GM18873 (cell line): ENCODE measurements at regions not wholly inside any gene's neighbourhood (a gene's known extent, or its start where the extent isn't known, plus 50 kb on each side); places are given as distances from the start of the nearest gene placed in this dataset.

Source experiments
- ATAC-seq: cut with Tn5 transposase; IDR thresholded peaks from one replicate; pipeline ENCODE4 v1.9.1; 2021; ENCODE audit warnings: mild to moderate bottlenecking, moderate library complexity, moderate number of reproducible peaks; ENCODE audit not compliant: unreplicated experiment, low FRiP score

DNA sequence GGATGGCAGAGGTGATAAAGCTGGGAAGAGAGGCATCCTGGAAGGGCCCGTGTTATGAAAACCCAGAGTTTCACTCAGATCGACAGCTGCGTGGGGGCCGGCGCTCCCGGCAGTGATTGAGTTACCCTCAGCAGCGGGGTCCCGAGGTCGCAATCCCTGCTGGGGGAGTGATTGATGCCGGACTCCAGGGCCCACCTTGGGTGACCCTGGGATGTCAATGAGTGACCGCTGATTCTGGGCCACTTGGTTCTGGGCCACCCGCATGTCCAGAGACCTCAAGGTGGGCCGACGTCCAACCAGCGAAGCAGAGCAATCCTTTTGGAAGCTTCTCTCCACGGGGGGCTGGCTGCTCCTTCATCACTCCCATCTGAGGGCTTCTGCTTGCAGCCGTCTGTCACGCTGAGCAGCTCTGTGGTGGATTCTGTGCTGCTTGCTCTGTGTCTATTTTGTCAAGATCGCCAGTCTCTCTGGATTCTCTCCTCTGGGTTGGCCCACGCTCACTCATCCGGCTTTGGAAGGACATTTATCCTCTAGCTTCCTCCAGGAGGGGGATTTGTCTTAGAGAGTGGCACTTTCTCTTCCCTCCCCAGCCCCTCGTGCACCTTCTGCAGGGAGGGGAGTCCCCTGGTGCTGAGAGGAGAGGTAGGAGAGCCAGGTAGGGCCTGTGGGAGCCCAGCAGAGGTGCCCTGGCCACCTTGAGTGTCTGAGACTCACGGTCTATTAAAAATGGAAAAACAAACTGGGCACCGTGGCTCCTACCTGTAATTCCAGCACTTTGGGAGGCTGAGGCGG is 110.9 kb upstream of the C1orf174 start:
- ATAC-seq, result no peak

DNA sequence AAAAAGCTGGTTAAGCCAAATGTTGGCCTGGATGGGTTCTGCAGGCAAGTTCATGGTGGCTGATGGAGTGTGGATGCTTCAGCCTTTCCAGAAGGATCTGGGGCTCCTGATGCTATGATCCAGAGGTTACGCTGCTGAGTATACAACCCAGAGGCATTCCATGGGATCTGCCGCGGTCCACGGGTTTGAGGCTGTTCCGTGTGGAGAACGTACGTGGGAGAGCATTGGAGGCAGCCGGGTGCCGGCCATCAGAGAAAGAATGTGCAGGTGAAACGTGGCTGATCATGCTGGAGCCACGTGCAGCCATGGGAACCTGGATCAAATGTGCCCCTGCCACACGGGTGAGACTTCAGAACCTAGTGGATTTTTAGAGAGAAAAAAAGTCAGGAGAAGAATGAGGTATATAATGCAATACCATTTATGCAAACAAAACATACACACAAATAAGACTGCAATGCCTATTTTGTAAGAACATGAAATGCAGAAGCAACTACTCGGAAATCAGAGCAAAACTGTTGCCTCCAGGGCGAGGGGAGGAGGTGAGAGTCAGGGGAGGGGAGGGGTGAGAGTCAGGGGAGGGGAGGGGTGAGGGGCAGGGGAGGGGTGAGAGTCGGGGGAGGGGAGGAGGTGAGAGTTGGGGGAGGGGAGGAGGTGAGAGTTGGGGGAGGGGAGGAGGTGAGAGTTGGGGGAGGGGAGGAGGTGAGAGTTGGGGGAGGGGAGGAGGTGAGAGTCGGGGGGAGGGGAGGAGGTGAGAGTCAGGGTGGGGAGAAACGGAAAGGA is 116.5 kb upstream of the C1orf174 start:
- ATAC-seq, result no peak

GRCh38 chr1:4017636-4018365 is 117.7 kb upstream of the C1orf174 start:
- ATAC-seq, result no peak

DNA sequence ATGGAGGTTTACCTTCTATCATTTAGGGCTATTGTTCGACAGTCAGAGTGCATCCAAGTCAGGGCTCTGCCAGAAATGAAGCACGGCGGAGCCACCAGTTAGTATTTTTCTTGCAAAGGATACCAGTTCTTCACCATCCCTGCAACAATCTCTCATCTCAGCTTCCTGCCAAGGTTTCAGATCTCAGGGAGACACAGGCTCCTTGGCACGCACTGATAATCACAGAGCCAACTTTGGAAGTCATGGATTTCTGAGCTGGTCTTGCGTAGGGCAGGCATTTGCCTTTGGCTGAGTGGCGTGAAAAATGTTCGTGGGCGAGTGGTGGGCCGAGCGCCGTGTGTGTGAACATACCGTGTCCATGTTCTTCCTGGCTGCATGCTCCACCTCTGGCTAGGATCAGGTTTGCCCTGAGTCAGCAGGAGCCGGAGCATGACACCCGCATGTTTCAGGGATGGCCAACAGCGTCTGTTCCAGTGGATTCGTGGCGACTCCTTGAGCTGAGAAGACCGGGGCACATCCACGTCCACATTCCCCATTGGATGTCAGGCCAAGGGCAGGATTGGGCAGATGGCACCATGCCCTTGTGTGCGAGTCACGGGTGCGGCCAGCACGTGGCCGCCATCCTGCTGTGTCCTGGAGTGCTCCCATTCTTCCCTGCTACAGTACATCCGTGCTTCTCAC is 118.5 kb upstream of the C1orf174 start:
- ATAC-seq, result no peak

DNA sequence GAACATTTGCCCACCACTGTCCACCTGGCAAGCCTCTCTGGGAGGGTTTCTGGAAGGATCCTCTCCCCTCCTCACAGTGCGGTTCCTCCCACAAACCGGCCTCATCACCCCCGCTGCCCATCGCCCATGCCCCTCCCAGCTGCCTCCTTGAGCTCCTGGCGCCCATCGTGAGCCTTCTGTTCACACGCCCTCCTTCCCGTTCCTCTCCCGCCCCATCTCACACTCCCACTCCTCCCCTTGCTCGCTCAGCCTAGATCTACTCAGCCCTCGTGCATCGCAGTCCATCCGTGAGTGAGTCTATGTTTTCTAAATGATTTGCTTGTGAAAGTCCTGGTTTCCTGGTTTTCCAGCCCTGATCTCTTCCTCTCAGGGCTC is 119.1 kb upstream of the C1orf174 start:
- ATAC-seq, result no peak

GRCh38 chr1:4019606-4020331 is 119.7 kb upstream of the C1orf174 start:
- no peak for ATAC-seq

GRCh38 chr1:4020449-4020848 is 120.4 kb upstream of the C1orf174 start:
- no peak for ATAC-seq

GRCh38 chr1:4021136-4021973 is 121.3 kb upstream of the C1orf174 start:
- ATAC-seq, result no peak

DNA sequence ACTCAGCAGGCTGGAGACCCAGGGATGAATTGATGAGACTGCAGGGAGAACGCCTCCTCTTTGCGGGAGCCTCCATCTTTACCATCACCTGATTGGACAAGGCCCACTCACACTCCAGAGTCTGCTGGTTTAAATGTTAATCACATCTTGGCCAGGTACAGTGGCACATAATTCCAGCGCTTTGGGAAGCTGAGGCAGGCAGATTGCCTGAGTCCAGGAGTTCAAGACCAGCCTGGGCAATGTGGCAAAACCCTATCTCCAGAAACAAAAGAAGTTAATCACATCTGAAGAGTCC is 121.8 kb upstream of the C1orf174 start:
- no peak for ATAC-seq

- no peak for ATAC-seq
Measured at GRCh38 chr1:4022715-4023114, 122.6 kb upstream of the C1orf174 start.

DNA sequence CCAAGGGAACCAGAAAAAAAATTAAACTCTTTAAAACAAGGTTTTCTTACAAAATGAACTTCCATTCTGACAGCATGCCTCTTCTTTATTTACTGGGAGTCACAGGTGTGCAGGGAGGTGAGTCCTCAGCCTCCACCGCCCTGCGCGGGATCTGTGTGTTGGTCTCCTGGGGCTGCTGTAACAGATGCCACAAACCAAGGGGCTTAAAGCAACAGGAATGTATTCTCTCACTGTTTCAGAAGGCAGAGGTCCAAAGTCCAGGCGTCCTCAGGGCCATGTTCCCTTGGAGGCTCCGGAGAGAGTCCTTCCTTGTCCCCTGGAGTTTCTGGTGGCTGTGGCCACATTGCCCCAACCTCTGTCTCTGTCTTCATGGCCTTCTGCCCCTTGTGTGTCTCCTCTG is 123.6 kb upstream of the C1orf174 start:
- no peak for ATAC-seq

GRCh38 chr1:4024811-4025210 is 124.7 kb upstream of the C1orf174 start:
- ATAC-seq, result no peak

DNA sequence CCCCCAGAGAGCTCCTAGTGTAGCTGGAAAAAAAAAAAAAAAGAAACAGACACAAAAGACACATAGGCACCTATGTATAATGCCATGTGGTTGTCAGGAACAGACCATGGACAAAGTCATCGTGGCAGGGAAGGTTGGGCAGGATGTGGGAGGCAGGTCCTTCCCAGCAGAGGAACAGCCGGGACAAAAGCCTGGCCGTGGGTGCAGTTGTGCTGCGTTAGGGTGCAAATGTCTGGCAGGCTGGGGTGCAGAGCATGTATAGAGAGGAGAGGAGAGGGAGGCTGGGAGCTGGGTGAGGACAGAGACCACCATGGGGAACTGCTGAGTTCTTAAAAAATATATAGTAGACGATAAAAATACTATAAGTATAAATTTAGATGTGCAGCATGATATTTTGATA is 125.7 kb upstream of the C1orf174 start:
- ATAC-seq, result no peak

DNA sequence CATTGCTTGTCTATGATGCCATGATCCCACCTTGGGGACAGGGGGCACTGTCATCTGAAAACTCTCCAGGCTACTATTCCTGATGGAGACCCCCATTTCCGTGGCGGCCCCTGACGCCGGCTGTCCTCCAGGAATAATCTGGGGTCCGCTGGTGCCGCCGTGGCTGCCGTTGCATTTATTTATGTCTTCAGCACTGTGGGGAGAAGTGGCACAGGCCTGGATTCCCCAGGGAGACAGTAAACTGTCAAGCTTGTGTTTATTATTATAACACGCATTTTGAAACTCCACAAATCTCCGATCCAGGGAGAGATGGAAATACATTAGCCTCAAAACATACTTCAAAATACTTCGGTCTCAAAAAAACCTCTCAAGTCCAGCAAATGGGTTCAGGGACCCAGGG is 126.9 kb upstream of the C1orf174 start:
- no peak for ATAC-seq

DNA sequence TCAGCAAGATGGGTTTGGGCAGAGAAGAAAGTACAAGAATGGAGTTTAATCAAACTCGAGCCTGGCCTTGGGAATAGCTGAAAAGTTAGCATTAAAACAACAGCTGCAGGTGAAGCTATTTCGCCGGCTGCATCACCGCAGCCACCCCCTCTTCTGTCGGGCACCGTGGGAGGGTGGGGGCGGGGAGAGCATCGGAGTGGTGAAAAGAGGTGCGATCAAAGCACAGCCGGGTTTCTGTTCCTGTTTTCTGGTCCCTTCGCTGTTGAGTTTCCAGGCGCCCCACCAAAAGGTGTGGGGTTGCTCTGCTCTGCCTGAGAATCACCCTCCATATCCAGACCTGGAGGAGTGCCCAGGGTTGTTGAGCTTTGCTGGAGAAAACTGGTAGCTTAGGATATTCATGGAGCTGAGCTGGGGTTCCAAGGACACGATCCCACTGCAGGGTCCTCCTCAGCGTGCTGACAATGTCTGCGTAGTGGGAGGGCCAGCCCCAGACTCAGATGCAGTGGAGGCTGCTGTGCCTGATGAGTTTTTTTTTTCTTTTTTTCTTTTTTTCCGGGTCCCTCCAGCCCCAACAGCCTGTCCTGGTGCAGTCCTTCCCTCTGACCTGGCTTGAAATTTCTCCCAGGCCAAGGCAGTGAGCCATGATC is 127.5 kb upstream of the C1orf174 start:
- ATAC-seq, result no peak

DNA sequence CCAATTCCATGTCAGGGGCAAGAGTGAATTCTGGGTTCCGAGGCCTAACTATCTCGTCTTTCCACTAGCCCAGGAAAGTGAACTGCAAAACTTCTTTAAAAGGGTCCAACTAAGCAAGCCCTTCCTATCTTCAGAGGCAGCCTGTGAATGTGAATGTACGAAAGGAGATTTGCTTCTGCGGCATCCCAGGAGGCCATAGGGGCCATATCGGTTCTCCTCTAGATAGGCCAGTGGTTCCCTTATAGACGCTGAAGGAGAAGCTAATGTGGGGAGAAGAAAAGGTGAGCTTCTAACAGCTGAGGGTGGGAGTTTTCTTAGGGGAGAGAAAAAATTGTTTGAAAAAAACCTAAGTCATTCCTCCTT is 128.0 kb upstream of the C1orf174 start:
- no peak for ATAC-seq

- ATAC-seq, result no peak
Measured at GRCh38 chr1:4029376-4029775, 129.3 kb upstream of the C1orf174 start.

DNA sequence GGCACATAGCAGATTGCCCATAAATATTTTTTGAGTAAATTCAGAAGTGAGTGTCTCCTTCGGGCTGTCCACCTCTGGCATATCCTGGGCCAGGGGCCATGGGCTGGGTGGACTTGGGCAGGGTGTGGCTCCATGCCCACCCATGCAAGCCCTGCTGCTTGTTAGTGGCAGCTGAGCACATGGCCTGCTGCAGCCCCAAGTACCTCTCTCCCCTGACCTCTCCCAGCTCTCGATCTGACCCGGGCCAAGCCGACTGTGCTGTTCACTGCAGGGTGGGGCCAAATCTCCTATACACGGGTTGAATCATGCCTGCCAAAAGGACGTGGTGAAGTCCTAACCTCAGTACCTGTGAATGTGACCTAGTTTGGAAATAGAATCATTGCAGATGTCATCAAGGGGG is 132.5 kb upstream of the C1orf174 start:
- ATAC-seq, result no peak

DNA sequence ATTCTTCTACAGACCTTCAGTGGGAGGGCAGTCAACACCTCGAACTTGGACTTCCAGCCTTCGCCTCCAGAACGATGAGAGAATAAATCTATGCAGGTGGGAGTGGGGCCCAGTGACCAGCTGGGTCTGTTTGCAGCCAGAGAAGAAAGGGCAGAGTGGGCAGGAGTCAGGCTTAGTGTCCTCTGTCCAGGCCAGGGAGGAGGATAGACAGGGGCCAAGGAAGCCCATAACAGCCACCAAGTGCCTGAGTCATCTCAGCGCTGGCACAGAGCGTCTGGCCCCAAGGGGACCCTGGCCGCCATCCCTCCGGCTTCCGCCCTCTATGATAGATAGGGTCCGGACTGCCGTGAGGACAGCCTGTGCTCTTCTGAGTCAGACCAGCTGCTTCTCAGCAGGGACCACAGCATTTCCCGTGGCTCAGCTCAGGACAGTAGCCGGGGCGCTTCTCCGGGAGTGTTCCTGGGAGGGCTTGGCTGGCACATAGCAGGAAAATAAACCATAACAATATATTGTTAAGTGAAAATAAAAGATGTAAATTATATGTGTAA is 133.1 kb upstream of the C1orf174 start:
- no peak for ATAC-seq
